H9 (cell line): ENCODE measurements at regions not wholly inside any gene's neighbourhood (a gene's known extent, or its start where the extent isn't known, plus 50 kb on each side); places are given as distances from the start of the nearest gene placed in this dataset.

Experiments used
- DNase-seq: peaks from one replicate; pipeline ENCODE4 v3.0.0-alpha.2; 2017
- H2AFZ ChIP-seq: one replicate; pipeline ENCODE4 v1.6.1; 2013; ENCODE audit warnings: mild to moderate bottlenecking, low read length, control low read depth, moderate library complexity
- H2AK5ac ChIP-seq: 2 replicates; pipeline ENCODE4 v1.6.1; 2013; ENCODE audit warnings: low read length, control low read depth, mixed read lengths; ENCODE audit not compliant: insufficient read length
- H2BK120ac ChIP-seq: one replicate; pipeline ENCODE4 v1.6.1; 2013; ENCODE audit warnings: low read depth, mild to moderate bottlenecking, low read length, control low read depth, inconsistent platforms; ENCODE audit not compliant: poor library complexity, severe bottlenecking
- H2BK12ac ChIP-seq: 2 replicates; pipeline ENCODE4 v1.6.1; 2013; ENCODE audit warnings: low read length, control low read depth, mixed read lengths, low read depth; ENCODE audit not compliant: insufficient read length
- H2BK15ac ChIP-seq: 2 replicates; pipeline ENCODE4 v1.6.1; 2013; ENCODE audit warnings: low read depth, low read length, control low read depth
- H2BK20ac ChIP-seq: one replicate; pipeline ENCODE4 v1.6.1; 2013; ENCODE audit warnings: low read depth, mild to moderate bottlenecking, low read length, control low read depth, inconsistent platforms; ENCODE audit not compliant: poor library complexity, severe bottlenecking
- H2BK5ac ChIP-seq: 2 replicates; pipeline ENCODE4 v1.6.1; 2013; ENCODE audit warnings: low read length, control low read depth, mixed read lengths; ENCODE audit not compliant: insufficient read length
- H3K14ac ChIP-seq: 2 replicates; pipeline ENCODE4 v1.6.1; 2013; ENCODE audit warnings: low read length, control low read depth; ENCODE audit not compliant: insufficient read depth
- H3K18ac ChIP-seq: 2 replicates; pipeline ENCODE4 v1.6.1; 2013; ENCODE audit warnings: low read depth, mild to moderate bottlenecking, mixed read lengths, low read length, control low read depth; ENCODE audit not compliant: insufficient read length
- H3K23ac ChIP-seq: 2 replicates; pipeline ENCODE4 v1.6.1; 2013; ENCODE audit warnings: low read length, control low read depth, mixed read lengths, low read depth; ENCODE audit not compliant: insufficient read length
- H3K23me2 ChIP-seq: 2 replicates; pipeline ENCODE4 v1.6.1; 2013; ENCODE audit warnings: low read depth, mild to moderate bottlenecking, mixed read lengths, low read length, control low read depth; ENCODE audit not compliant: insufficient read length, poor library complexity, severe bottlenecking
- H3K27ac ChIP-seq: 2 replicates; pipeline ENCODE4 v1.5.1; 2013; ENCODE audit warnings: low read length, control low read depth, mixed read lengths, low read depth; ENCODE audit not compliant: insufficient read length
- H3K27me3 ChIP-seq: 2 replicates; pipeline ENCODE4 v1.6.1; 2013; ENCODE audit warnings: low read length, control low read depth, inconsistent platforms; ENCODE audit not compliant: insufficient read depth
- H3K4ac ChIP-seq: 2 replicates; pipeline ENCODE4 v1.6.1; 2013; ENCODE audit warnings: low read depth, mild to moderate bottlenecking, control low read depth, inconsistent platforms, low read length, moderate library complexity
- H3K4me1 ChIP-seq: 2 replicates; pipeline ENCODE4 v1.6.1; 2013; ENCODE audit warnings: low read length, control low read depth, inconsistent platforms; ENCODE audit not compliant: insufficient read depth
- H3K4me2 ChIP-seq: 2 replicates; pipeline ENCODE4 v1.6.1; 2013; ENCODE audit warnings: low read length, control low read depth, mixed read lengths; ENCODE audit not compliant: insufficient read length, insufficient read depth
- H3K56ac ChIP-seq: 2 replicates; pipeline ENCODE4 v1.6.1; 2013; ENCODE audit warnings: low read depth, mild to moderate bottlenecking, mixed read lengths, low read length, control low read depth; ENCODE audit not compliant: insufficient read length
- H3K79me1 ChIP-seq: 2 replicates; pipeline ENCODE4 v1.6.1; 2013; ENCODE audit warnings: low read depth, mild to moderate bottlenecking, moderate library complexity, low read length, control low read depth, inconsistent platforms; ENCODE audit not compliant: insufficient read depth, poor library complexity, severe bottlenecking
- H3K79me2 ChIP-seq: 2 replicates; pipeline ENCODE4 v1.6.1; 2013; ENCODE audit warnings: low read length, control low read depth, inconsistent platforms; ENCODE audit not compliant: insufficient read depth
- H3K9ac ChIP-seq: 2 replicates; pipeline ENCODE4 v1.6.1; 2013; ENCODE audit warnings: low read length, control low read depth, mixed read lengths; ENCODE audit not compliant: insufficient read length; ENCODE audit errors: extremely low read depth
- H3K9me3 ChIP-seq: one replicate; pipeline ENCODE4 v1.6.1; 2013; ENCODE audit warnings: low read depth, low read length, inconsistent platforms; ENCODE audit not compliant: control insufficient read depth
- H3T11ph ChIP-seq: one replicate; pipeline ENCODE4 v1.6.1; 2013; ENCODE audit warnings: mild to moderate bottlenecking, low read length, control low read depth, inconsistent platforms
- H4K20me1 ChIP-seq: one replicate; pipeline ENCODE4 v1.6.1; 2013; ENCODE audit not compliant: control insufficient read depth, insufficient read length, insufficient read depth
- H4K5ac ChIP-seq: 2 replicates; pipeline ENCODE4 v1.6.1; 2013; ENCODE audit warnings: low read depth, mild to moderate bottlenecking, mixed read lengths, low read length, control low read depth; ENCODE audit not compliant: insufficient read length
- H4K8ac ChIP-seq: replicated peaks from 2 replicates; pipeline ENCODE4 v1.6.1; 2013; ENCODE audit warnings: low read length, control low read depth, mixed read lengths, low read depth; ENCODE audit not compliant: insufficient read length
- H4K91ac ChIP-seq: 2 replicates; pipeline ENCODE4 v1.6.1; 2013; ENCODE audit warnings: low read depth, mild to moderate bottlenecking, moderate library complexity, mixed read lengths, low read length, control low read depth; ENCODE audit not compliant: insufficient read length
- H3K27ac Mint-ChIP-seq, 3 experiments: 2 replicates in 2 of 3; 3 replicates in 1 of 3; pipeline ENCODE4 v1.8.0; 2020 to 2021; ENCODE audit warnings: mixed read lengths in 3 of 3, mild to moderate bottlenecking in 1 of 3, moderate library complexity in 1 of 3
- H3K27me3 Mint-ChIP-seq: 2 replicates; pipeline ENCODE4 v1.8.0; 2021; ENCODE audit warnings: low read depth, mild to moderate bottlenecking, moderate library complexity, mixed read lengths
- H3K36me3 Mint-ChIP-seq, 3 experiments: 2 replicates in 2 of 3; 3 replicates in 1 of 3; pipeline ENCODE4 v1.8.0; 2020 to 2021; ENCODE audit warnings: low read depth in 3 of 3, mixed read lengths in 3 of 3; ENCODE audit not compliant: insufficient read depth in 1 of 3
- H3K4me1 Mint-ChIP-seq, 2 experiments: 2 replicates each; pipeline ENCODE4 v1.8.0; 2020; ENCODE audit warnings: mixed read lengths in 2 of 2
- H3K4me3 Mint-ChIP-seq, 2 experiments: 2 replicates in 1 of 2; 3 replicates in 1 of 2; pipeline ENCODE4 v1.8.0; 2020 to 2021; ENCODE audit warnings: mild to moderate bottlenecking in 2 of 2, mixed read lengths in 2 of 2, moderate library complexity in 1 of 2
- H3K9me3 Mint-ChIP-seq, 2 experiments: 2 replicates in 1 of 2; 3 replicates in 1 of 2; pipeline ENCODE4 v1.8.0; 2020; ENCODE audit warnings: mild to moderate bottlenecking in 2 of 2, mixed read lengths in 2 of 2, moderate library complexity in 1 of 2
- WGBS: extraction: QIAGEN DNeasy Blood & Tissue Kit; methylation state at CpG from one replicate; pipeline ENCODE4 v1.1.7; 2013; ENCODE audit warnings: missing lambda C conversion rate, low lambda C conversion rate, mixed read lengths; ENCODE audit not compliant: insufficient read length; ENCODE audit errors: extremely low coverage; 5-methylcytosine and 5-hydroxymethylcytosine counted together
- TF ChIP-seq, protein P1 (sequence below): fragments of 200-600 bp; sonication (generic); conservative IDR thresholded peaks from 3 replicates; pipeline ENCODE4 v1.8.0; 2021; ENCODE audit warnings: antibody characterized with exemption, mild to moderate bottlenecking

GRCh38 chr20:52269321-52269720, 77.7 kb upstream of the ZFP64 start:
- Mint-ChIP-seq H3K4me1 (no peaks in the 10 kb centered on the region), H3K27ac (no peak overlapping the region), H3K36me3 (no peaks in the 10 kb centered on the region), H3K4me3 (no peak overlapping the region), H3K27me3 (peaks cover 8% of the 10 kb centered on the region), H3K9me3 (no peaks in the 10 kb centered on the region)
- DNase-seq, result no peak
- no peaks in the 10 kb centered on the region for H3K79me2 ChIP-seq
- TF ChIP-seq, protein P1, sequence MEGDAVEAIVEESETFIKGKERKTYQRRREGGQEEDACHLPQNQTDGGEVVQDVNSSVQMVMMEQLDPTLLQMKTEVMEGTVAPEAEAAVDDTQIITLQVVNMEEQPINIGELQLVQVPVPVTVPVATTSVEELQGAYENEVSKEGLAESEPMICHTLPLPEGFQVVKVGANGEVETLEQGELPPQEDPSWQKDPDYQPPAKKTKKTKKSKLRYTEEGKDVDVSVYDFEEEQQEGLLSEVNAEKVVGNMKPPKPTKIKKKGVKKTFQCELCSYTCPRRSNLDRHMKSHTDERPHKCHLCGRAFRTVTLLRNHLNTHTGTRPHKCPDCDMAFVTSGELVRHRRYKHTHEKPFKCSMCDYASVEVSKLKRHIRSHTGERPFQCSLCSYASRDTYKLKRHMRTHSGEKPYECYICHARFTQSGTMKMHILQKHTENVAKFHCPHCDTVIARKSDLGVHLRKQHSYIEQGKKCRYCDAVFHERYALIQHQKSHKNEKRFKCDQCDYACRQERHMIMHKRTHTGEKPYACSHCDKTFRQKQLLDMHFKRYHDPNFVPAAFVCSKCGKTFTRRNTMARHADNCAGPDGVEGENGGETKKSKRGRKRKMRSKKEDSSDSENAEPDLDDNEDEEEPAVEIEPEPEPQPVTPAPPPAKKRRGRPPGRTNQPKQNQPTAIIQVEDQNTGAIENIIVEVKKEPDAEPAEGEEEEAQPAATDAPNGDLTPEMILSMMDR, result no peak
- no peak overlapping the region for H3K18ac ChIP-seq
- H2AK5ac ChIP-seq, result no peak overlapping the region
- no peak overlapping the region for H3K14ac ChIP-seq
- H4K8ac ChIP-seq, result no peak overlapping the region
- no peak overlapping the region for H3K23ac ChIP-seq
- no peaks in the 10 kb centered on the region for H3K4me1 ChIP-seq
- no peak overlapping the region for H4K91ac ChIP-seq
- no peak overlapping the region for H2BK20ac ChIP-seq
- H3K9ac ChIP-seq, result no peak overlapping the region
- H3K4me2 ChIP-seq, result no peak overlapping the region
- no peak overlapping the region for H3K27ac ChIP-seq
- no peaks in the 10 kb centered on the region for H3K9me3 ChIP-seq
- no peak overlapping the region for H2BK12ac ChIP-seq
- H4K20me1 ChIP-seq, result no peaks in the 10 kb centered on the region
- no peak overlapping the region for H2BK15ac ChIP-seq
- H2AFZ ChIP-seq, result no peak overlapping the region
- no peak overlapping the region for H4K5ac ChIP-seq
- no peaks in the 10 kb centered on the region for H3K23me2 ChIP-seq
- H2BK120ac ChIP-seq, result no peak overlapping the region
- H3K27me3 ChIP-seq, result no peaks in the 10 kb centered on the region
- H3K4ac ChIP-seq, result no peak overlapping the region
- H2BK5ac ChIP-seq, result no peak overlapping the region
- no peaks in the 10 kb centered on the region for H3K79me1 ChIP-seq
- no CpG with 5 or more reads among the region's 7 CpGs for WGBS
- no peak overlapping the region for H3K56ac ChIP-seq
- no peak overlapping the region for H3T11ph ChIP-seq
